Kidney (tissue), 13 donors: ENCODE measurements at regions not wholly inside any gene's neighbourhood (a gene's known extent, or its start where the extent isn't known, plus 50 kb on each side); places are given as distances from the start of the nearest gene placed in this dataset.

Experiments
- DNase-seq, 5 donors: peaks; one replicate each; pipeline ENCODE4 v3.0.0-alpha.2; 2013 to 2020
- FAIRE-seq: peaks from 2 replicates; lab custom pipeline; 2012; peaks lifted over from hg19 to GRCh38; lab: Jason Lieb, UNC
- H3K27ac ChIP-seq, 2 donors: one replicate each; pipeline ENCODE4 v1.7.0; 2013; ENCODE audit warnings: low read depth in 2 of 2, low read length in 2 of 2, inconsistent platforms in 1 of 2
- H3K27me3 ChIP-seq: one replicate; pipeline ENCODE4 v1.7.1; 2013; ENCODE audit warnings: low read length, inconsistent platforms; ENCODE audit not compliant: control insufficient read depth, insufficient read depth
- H3K36me3 ChIP-seq, 3 donors: one replicate each; pipeline versions ENCODE4 v1.7.0 to v1.7.1; 2013; ENCODE audit warnings: low read length in 3 of 3, control low read depth in 1 of 3, inconsistent platforms in 1 of 3; ENCODE audit not compliant: insufficient read depth in 3 of 3, control insufficient read depth in 2 of 3
- H3K4me1 ChIP-seq, 3 donors: one replicate each; pipeline versions ENCODE4 v1.7.0 to v1.7.1; 2013; ENCODE audit warnings: low read length in 3 of 3, inconsistent platforms in 1 of 3, low read depth in 1 of 3; ENCODE audit not compliant: control insufficient read depth in 2 of 3, insufficient read depth in 2 of 3
- H3K4me3 ChIP-seq, 3 donors: one replicate each; pipeline versions ENCODE4 v1.7.0 to v1.8.1; 2013; ENCODE audit warnings: low read length in 3 of 3, control low read depth in 1 of 3, inconsistent platforms in 1 of 3
- H3K9ac ChIP-seq, 3 donors: one replicate each; pipeline versions ENCODE4 v1.7.0 to v1.7.1; 2013; ENCODE audit warnings: low read length in 3 of 3, control low read depth in 1 of 3, inconsistent platforms in 1 of 3
- H3K9me3 ChIP-seq, 3 donors: one replicate each; pipeline versions ENCODE4 v1.7.0 to v1.7.1; 2013; ENCODE audit warnings: low read length in 3 of 3, control low read depth in 1 of 3, inconsistent platforms in 1 of 3; ENCODE audit not compliant: control insufficient read depth in 2 of 3, insufficient read depth in 1 of 3
- CTCF ChIP-seq: IDR thresholded peaks from 3 replicates; pipeline ENCODE4 v1.5.1; 2012; ENCODE audit warnings: mild to moderate bottlenecking, moderate library complexity, borderline replicate concordance; ENCODE audit not compliant: insufficient read depth; ENCODE audit errors: extremely low read depth
- intact Hi-C: fragments of 100-400 bp; cut with DNase I; formaldehyde crosslinking; loops from one replicate; pipeline ENCODE4 v1.11.1; 2022
- donor health status: control.
- donor health status: control.
- donor health status: control.
- donor health status: control.
- donor health status: control.
- donor health status: DM: yes; HTN: yes; CAD: no.
- donor health status: Normal renal cell carcinoma (clear cell type).

- no peaks in the 10 kb centered on the region for H3K36me3 ChIP-seq
- no peak overlapping the region for H3K4me3 ChIP-seq
- DNase-seq (no peak), FAIRE-seq (no peak)
- H3K27ac ChIP-seq, result no peak overlapping the region
- no peaks in the 10 kb centered on the region for H3K9me3 ChIP-seq
- intact Hi-C loops, result no loop called here
- H3K4me1 ChIP-seq, result no peaks in the 10 kb centered on the region
- no peaks in the 10 kb centered on the region for H3K27me3 ChIP-seq
- H3K9ac ChIP-seq, result no peak overlapping the region
- no peak for TF ChIP-seq CTCF
These were observed 192.6 kb downstream of the PCDH17 start for GRCh38 chr13:57824121-57824520.

GRCh38 chr13:57825066-57825465 lies 193.5 kb downstream of the PCDH17 start:
- Histone ChIP-seq H3K27ac (no peak overlapping the region), H3K27me3 (no peaks in the 10 kb centered on the region), H3K9ac (no peak overlapping the region), H3K4me3 (no peak overlapping the region), H3K4me1 (no peaks in the 10 kb centered on the region), H3K9me3 (no peaks in the 10 kb centered on the region), H3K36me3 (no peaks in the 10 kb centered on the region)
- FAIRE-seq, result no peak
- intact Hi-C loops, result no loop called here
- DNase-seq, result no peak
- TF ChIP-seq CTCF, result no peak

GRCh38 chr13:57829496-57829895 lies 198.0 kb downstream of the PCDH17 start:
- FAIRE-seq, result no peak
- no peak for DNase-seq
- no peak overlapping the region for H3K9ac ChIP-seq
- intact Hi-C loops, result no loop called here
- H3K9me3 ChIP-seq, result no peaks in the 10 kb centered on the region
- no peaks in the 10 kb centered on the region for H3K36me3 ChIP-seq
- TF ChIP-seq CTCF, result no peak
- H3K4me1 ChIP-seq, result no peaks in the 10 kb centered on the region
- no peak overlapping the region for H3K27ac ChIP-seq
- no peak overlapping the region for H3K4me3 ChIP-seq
- H3K27me3 ChIP-seq, result no peaks in the 10 kb centered on the region

GRCh38 chr13:57832187-57832586 lies 200.6 kb downstream of the PCDH17 start:
- Histone ChIP-seq H3K36me3 (no peaks in the 10 kb centered on the region), H3K27ac (no peak overlapping the region), H3K4me1 (no peaks in the 10 kb centered on the region), H3K27me3 (no peaks in the 10 kb centered on the region), H3K4me3 (no peak overlapping the region), H3K9ac (no peak overlapping the region), H3K9me3 (no peaks in the 10 kb centered on the region)
- DNase-seq, result no peak
- FAIRE-seq, result no peak
- TF ChIP-seq CTCF, result no peak
- intact Hi-C loops, result no loop called here
